DMS79 (cell line): ENCODE measurements at regions not wholly inside any gene's neighbourhood (a gene's known extent, or its start where the extent isn't known, plus 50 kb on each side); places are given as distances from the start of the nearest gene placed in this dataset.
A peak's percentile ranks its signal among the peaks of the same experiment; 100 is the strongest.

Experiments used
- DNase-seq: peaks from one replicate; lab custom pipeline; 2025; lab: John Stamatoyannopoulos, UW

DNA sequence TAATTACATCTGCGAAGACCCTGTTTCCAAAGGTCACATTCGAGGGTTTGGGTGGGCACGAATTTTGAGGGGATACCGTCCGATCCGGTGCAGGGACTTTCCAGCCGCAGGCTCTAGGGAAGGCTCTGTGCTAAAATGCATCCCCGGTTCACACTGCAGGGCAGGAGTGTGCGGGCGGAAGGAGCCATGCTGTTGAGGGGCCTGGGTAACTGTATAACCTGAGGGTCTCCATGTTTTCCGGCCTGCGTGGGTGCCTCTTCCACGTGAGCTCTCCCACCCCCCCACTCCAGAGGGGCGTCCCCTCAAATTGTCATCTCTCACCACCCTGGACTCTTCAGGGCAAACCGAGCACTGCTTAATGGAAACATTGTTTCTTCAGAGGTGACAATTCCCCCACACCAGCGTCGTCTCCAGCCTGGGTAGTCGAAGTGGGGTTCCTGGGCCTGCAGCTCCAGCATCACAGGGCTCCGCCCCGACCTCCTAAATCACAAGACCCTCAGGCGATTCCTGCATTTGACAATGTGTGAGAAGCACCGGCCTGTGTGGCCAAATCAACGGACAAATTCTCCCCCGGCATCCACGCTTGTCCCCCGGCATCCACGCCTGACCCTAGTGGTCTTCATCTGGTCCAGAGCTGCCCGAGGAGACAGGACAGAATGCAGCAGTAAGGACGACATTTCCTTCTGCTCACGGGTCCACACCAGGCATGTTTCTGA is 51.2 kb downstream of the FOXL3 start:
- no peak for DNase-seq

DNA sequence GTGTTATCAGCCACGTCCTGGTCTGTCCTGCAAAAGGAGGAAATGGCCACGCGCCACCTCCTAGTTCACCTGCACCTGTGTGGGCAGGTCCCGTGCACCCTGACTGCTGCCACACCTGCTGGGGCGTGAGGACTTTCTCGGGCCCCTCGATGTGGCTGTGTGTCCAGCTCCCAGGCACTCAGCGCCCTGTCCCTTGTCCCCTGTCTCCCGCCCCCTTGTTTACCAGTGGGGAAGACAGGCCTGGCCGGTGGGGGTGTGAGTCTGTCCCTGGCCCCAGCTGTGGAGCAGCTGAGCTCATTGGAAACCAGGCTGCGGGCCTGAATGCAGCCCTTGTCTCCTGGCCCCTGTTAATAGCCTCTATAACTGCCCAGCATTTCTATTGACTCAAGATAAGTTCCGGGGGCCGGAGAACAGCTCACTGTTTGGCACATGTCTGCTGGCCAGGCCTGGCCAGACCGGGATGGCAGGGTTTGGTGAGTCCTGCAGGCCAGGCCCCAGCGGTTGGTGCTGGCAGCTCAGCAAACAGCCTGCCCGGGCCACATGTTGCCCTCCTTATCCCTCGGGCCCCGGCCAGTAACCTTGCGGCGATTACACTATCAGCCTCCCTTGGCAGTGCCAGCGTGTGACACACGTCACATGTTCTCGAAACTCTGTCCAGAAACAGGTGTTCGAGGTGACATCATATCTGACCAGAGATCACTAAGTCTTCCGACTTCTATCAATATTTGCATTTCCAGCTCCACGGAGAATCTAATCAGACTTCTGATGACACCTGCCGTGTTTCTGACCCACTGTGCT is 52.1 kb downstream of the FOXL3 start:
- no peak for DNase-seq

DNA sequence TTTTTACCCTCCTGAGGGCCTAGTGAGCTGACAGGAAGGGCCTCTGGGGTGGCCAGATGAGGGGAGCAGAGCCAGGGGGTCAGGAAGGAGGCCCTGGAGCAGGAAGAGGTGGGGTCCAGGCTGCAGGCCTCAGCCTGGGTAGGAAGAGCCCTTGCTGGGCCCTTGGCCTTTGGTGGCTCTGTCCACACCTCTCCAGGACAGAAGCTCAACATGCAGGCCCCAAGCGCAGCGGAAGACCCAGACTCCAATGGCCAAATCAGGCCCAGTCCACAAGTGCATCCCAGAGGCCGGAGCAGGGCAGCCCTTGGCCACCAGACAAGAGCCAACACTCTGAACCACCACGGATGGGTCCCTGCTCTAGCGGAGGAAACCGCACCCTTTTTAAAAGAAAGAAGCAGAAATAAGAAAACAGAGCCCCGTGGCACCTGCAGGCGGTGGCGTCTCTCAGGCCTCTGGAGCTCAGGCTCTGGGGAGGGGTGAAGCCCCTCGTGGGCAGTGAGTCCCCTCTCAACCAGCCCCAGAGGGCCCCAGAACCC is 52.8 kb downstream of the FOXL3 start:
- no peak for DNase-seq

DNA sequence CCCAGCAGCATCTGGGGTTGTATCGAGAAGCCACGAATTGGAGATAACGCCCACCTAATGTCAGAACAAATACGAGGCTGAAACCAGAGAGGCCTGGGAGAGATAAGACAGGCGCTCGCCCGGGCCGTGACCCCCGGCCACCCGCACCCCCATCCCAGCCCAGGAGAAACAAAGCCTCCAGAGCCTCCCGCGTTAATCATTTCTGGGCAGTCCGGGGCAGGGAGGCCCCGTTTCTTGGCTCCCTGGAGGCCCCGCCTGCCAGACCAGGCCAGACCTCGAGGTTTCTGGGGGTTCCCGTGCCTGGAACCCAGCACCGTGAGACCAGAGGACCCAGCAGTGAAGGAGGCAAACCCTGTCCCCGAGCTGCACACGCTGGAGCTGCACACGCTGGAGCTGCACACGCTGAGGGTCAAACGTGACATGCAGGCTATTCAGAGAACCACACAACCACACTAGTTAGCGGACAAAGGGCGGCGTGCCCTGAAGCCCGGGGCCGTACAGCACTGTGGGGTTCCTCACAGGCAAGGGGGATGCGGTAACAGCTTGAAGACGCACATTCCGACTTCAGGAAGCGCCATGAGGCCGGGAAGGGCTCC is 53.4 kb downstream of the FOXL3 start:
- no peak for DNase-seq

DNA sequence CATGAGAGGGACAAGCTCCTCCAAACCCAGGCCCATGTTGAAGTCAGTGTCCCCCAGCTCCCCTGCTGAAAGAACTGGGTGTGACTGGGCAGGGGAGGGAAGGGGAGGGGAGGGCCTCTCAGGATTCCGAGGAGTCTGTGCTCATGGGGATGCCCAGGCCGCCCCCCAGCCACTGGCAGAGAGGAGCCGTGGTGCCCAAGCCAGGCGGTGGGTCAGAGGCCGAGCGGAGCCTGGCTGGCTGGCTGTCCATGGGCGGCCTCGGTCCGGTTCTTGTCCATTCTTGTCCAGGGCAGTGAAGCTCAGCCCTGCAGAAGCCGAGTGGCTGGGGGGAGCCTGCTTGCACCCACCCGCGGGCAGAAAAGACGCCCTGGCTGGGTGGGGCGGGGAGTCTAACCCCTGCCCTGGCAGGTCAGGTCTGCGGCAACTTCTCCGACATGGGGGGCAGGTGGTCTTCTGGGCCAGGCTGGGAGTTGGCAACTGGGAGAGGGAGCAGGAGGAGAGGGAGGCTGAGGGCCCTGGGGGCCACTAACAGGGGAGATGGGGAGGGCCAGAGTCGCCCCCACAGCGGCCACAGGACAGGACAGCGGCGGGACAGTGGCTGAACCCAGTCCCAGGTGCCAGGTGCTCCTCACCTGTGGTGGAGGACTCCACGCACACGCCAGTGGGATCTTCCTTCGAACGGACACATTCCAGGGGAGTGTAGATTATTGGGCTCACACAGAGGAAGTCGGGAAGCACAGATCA is 54.1 kb downstream of the FOXL3 start:
- no peak for DNase-seq

DNA sequence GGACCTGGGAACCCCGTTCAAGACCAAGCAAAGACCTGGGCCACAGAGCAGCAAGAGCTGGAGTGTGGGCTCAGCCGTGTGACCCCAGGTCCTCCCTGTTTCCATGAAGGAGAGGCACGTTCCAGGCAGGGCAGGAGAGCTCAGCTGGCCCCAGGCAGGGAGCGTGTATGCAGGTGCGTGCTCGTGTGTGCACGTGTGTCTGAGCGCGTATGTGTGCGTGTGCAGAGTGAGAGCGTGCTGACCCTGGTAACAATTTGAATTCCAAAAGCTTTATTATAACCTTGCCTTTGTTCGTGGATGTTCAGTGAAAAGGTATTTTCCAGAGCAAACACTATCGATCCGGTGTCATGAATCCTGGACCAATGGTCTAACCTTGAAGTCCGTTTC is 54.6 kb downstream of the FOXL3 start:
- no peak for DNase-seq

DNA sequence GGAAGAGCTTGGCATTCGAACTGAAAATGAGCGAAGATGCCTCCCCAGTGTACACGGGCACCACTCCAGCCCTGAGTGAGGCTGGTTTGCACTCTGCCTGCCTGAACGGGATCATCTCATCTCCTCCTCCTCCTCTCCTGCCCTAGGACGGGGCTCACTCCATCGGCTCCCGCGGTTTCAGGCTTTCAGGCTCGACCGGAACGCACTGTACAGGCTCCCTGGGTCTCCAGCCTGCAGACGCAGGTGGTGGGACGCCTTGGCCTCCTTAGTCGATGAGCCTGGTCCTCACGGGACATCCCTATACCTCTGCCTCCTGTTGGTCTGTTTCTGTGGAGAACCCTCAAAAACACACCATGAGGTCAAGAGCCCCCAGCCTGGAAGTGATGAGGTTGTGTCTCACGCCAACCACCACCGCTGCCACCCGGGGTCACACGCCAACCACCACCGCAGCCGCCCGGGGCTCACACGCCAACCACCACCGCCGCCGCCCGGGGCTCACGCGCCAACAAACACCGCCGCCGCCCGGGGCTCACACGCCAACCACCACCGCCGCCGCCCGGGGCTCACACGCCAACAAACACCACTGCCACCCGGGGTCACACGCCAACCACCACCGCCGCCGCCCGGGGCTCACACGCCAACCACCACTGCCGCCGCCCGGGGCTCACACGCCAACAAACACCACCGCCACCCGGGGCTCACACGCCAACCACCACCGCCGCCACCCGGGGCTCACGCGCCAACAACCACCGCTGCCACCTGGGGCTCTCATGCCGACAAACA is 56.3 kb downstream of the FOXL3 start:
- no peak for DNase-seq

DNA sequence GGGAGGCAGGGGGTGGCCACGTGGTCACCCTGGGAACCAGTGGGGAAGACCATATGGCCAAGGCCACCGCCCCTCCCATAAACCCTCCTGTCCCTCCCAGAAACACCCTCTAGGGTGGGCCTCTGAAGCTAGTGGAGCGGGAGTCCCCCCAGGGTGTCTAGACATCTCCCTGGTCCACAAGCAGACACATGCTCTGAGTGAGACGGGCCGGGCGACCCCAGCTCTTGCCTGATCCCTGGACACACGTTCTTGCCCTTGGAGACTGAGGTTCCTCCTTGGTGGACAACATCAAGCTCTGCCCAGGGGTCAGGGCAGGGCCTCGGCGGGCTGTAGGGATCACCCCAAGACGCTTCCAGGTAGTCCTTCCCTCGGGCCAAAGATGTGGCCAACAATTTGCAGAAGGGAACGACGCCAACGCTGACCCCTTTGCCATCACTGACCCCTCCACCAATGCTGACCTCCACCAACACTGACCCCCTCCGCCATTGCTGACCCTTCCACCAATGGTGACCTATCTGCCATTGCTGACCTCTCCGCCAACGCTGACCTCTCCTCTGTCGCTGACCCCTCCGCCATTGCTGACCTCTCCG is 57.1 kb downstream of the FOXL3 start:
- no peak for DNase-seq

DNA sequence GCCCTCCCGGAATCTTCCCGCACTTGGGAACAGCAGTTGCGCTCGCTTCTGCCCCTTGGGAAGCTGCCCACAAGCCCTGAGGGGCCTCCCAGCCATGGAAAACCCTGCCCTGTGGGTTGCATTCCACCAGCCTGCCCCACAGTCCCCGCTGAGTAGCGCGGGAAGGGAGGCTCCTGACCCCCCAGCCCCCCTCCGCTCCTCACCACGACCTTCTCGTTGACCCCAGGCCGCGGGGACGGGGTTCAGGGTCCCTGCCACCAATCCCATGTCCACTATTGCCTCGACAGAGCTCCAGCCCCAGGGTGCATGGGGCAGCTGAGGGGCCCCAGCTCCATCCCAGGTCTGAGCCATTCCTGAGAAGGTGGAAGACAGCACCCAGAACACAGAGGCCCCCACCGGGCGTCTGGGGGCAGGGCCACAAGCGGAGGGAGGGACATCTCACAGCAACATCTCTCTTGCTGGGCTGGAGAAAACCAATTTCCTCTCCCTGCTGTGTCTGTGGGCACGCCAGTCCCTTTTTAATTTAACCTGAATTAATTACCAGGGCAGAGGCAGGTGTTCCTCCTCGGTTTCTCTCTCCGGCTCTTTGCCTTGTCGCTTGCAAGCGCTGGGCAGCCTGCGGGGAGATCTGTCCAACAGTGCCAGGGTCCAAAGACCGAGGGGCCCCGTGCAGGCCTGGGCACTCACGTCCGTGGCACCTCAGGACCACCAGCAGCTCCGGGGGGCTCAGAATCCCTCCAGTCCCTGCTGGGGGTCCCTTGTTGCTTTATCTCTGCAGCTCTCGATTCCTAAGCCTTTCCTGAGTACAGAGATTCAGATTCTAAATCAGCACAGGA is 57.9 kb downstream of the FOXL3 start:
- no peak for DNase-seq

DNA sequence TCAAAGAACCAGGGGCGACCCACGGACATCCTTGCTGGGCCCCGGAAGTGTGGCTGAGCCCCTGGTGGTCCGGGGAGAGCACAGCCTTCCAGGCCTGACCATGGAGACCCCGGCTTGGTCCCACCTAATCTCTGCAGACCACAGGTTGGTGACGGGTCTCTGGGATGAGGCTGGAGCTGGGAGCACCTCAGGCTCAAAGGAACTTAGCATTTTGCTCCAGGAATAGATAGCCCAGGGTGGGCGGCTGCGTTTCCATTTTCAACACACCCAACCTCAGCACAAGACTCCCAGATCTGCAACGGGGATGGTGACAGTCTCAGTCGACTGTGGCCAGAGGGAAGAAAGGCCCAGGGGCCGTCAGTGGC is 58.5 kb downstream of the FOXL3 start:
- no peak for DNase-seq

DNA sequence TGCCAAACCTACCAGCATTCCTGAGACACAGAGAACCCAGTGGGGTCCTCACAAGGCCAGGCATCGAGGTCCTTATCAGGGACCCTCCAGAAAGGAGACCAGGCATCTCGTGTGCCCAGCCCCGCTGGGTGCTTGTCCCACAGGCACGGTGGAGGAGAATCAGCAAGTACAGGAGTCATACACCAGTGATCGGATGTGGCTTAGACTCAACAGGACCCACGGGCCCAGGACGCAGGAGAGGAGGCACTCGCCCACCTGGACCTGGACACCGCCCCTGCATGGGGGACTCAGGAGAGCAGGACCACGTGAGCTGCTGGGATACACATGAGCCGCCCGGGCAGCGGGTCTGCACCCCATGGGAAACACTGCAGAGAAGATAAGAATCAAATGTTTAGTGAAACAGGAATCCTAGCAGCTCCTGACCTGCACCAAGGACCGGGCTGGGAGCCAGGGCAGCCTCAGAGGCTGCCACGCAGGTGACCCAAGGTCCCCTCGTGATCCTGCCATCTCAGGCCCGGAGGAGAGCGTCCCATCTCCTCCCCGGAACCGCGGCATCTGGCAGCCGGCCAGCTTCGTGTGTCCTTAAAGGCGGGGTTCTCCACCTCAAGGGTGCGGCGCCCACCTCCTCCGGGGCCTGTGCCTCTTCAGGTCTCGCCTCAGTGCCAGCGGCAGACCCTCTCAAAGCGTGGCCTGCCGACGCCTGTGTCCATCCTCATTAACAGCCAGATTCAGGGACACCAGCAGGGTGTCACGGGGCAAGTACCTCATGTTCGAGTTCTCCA is 59.2 kb downstream of the FOXL3 start:
- peak; percentile 19 for DNase-seq

DNA sequence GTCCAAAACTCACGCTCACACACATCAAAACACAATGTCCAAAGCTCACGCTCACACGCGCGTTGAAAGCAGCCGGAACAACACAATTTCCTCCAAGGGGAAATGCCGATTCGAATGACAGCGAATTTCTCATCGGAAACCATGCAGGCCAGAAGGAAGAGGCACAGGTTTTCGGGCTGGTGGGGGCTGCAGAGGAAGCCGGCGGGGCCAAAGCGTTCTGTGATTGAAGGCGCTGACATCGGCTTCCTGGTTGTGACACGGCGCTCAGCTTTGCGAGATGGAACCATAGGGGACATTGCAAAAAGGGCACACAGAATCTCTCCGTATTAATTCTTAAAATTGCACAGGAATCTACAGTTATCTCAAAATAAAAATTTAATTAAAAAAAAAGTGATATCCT is 61.3 kb downstream of the FOXL3 start:
- DNase-seq: no peak

DNA sequence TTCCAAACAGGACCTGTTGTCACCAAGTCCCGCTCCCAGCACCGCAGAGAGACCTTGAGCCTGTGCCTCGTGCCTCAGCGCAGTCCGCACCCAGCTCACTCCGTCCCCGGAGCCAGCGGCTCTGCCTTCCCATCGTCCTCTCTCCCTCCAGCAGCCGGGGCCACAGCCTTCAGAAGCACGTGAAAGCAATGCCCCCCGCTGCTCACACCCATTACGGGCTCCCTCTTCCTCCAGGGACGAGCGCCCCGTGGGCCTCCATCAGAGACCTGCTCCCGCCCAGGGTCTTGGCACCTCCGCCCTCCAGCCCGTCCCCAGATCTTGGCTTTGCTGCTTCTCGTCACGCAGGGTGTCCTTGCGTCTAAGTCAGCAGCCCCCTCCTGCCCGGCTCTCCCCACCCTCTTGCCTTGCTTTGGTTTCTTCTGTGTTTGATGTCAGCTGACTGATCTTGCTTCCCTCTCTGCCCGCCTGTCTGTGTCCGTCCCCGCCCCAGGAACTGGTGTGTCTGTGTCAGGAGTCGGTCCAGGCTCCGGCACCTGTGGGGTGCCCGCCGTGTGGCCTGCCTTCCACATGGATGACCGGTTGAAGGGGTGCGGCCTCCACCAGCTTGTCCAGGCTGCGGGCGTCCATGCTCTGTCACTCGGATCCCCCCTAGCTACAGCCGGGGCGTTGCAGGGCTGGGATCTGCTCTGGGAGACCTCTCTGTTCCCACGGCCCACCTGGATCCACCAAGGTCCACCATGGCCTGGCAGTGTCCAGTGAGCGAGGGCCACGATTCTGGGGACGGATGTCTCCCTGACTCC is 61.9 kb downstream of the FOXL3 start:
- DNase-seq: no peak

DNA sequence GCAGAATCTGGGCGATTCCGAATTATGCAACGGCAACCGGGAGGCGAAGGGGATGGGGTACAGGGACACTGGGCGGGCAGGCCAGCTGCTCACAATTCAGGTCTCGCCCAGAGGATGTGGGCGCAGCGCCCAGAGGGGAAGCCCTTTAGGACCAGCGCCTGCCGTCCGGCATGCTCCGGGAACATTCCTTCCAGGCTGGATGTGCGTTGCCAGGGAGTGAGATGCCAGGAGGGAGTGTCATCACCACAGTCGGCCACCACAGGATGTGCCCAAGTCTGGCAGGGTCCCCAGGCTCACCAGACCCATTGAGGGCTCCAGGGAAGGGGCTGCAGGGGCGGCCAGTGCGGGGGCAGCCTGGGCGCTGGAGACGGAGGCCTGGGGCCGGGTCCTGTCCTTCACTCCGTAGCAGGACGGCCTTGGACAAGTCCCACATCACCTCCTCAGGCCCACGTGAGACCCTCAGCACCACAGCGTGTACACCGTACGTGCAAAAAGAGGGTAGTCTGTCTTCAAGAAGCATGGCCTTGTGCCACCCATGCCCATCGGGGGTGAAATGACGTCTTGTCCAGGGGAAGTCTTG is 63.9 kb downstream of the FOXL3 start:
- no peak for DNase-seq

DNA sequence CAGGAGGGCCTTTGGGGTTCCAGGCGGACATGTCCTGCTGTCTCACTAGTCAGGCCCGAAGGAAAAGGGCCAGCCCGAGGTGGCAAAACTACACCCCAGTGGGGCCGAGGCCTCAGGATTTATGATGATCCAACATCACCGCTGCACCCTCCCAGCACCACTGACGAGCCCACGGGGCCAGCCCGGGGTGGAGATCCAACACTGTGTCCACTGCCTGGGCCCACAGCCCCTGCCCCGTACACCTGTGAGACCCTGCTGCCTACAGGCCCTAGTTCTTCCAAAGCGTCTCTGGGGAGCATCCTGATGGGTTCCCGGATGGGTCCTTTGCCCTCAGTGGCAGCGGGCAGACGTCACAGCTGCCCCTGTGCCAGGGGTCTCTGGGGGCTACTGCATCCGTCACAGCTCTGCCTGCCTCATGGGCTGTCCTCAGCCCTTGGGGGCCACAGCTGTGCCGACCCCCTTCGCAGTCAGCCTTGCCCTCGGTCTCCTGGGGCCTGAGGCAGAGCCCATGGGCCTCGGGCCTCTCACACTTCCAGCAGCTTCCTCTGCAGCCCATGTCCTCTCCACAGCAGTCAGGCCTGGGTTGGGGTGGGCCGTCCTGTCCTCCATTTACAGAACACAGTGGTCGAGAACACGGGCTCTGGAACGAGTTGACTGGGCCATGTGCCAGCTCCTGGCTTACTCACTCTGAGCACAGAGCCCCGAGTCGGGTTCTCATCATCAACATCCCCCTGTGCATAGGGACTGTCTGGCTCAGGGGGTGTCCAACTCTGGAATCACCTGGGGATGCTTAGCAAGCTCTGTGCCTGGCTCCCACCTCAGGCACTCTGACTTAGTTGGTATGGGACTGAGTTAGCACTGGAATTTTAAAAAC is 64.9 kb downstream of the FOXL3 start:
- no peak for DNase-seq

DNA sequence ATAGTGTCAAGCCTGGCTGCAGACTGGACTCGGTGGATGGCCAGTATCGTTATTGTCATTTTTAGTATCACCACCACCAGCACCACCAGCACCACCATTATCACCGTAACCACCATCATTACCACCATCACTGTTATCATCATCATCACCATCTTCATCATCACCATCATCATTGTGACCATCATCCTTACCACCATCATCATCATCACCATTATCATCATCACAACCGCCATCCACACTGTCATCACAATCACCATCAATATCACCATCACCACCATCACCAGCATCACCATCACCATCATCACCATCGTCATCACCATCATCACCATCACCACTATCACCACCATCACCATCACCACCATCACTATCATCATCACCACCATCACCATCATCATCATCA is 65.6 kb downstream of the FOXL3 start:
- DNase-seq: no peak

DNA sequence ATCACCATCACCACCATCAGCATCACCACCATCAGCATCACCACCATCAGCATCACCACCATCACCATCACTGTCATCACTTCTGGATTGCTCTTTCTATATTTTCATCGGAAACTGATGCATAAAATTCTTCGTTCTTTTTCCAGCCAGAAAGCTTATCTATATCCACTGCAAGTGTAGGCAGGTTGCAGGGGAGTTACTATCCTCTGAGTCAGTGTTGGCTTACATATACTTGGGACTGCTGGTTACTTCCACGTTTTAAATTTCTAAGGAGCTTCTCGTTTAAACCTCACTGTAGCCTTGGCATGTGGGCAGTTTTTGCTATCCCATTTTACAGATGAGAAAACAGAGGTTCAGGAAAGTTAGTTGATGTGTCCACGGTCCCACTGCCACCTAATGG is 66.1 kb downstream of the FOXL3 start:
- DNase-seq: no peak
